HG02798 (cell line): ENCODE measurements at regions not wholly inside any gene's neighbourhood (a gene's known extent, or its start where the extent isn't known, plus 50 kb on each side); places are given as distances from the start of the nearest gene placed in this dataset.

ENCODE experiments used
- ATAC-seq: cut with Tn5 transposase; IDR thresholded peaks from one replicate; pipeline ENCODE4 v1.9.1; 2021; ENCODE audit warnings: mild to moderate bottlenecking; ENCODE audit not compliant: unreplicated experiment, poor library complexity

DNA sequence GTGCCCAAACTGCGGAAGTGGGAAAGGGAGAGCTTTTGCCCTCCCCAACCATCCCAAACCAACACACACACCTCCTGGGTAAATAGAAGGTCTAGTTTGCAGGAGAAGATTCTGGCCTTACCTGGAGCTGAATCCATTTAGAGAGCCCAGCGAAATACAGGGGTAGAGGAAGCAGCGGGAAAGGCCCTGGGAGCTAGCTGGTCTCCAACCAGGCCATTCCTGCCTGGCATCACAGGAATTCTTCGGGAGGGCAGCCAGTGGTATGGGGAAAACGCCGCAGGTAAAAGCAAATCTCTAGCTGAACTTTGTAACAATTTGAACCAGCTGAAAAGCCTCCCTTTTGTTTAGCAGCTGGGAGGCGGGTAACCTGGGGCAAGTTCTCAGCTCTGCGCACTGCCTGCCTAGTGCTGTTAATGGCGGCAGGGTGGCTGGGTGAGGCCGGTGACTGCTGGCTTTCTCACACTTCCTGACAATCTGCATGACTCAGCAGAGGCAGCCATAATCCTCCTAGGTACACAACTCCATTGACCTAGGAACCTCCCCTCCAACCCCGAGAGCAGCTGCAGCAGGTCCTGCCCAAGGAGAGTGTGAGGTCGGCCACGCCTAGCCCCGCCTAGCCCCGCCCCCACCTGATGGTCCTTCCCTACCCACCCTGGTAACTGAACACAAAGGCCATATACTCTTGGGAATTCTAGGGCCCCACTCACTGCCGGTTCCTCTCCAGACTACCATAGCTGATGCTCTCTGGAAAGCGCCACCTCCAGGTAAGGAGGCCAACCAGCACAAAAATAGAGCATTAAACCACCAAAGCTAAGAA is 483.8 kb upstream of the REG3G start:
- ATAC-seq: no peak

DNA sequence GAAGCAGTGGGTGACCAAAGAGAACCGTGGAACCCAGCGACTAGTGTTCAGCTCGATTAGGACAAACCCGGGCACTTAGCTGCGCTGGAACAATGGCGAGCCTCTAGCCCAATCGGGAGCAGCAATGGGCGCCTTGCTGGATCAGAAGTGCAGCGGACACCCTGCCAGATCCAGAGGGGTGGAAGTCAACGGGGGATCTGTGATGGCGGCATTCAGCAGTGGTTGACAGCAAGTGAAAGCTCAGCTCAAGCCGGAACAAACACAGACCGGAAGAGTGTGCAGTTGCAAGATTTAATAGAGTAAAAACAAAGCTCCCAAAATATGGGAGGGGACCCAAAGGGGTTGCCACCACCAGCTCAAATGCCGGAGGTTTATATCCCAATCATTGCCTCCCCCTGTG is 478.7 kb upstream of the REG3G start:
- ATAC-seq: no peak

DNA sequence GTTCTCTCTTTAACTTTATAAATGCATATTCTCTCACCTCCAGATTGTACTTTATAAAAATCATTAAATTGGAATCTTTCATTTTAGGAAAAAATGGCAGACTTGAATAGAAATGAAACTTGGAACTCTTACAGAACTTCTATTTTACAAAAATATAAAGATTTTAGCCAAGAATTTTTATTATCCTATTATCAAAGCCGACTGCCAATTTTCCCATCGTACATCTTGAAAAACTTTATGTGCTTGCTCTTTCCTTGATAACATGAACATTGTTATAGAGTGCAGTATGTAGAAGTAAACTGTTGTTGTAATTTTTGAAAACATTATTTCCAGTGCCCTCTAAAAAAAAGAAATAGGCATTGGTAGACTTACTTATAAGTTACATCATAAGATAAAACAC is 475.7 kb upstream of the REG3G start:
- ATAC-seq: no peak

DNA sequence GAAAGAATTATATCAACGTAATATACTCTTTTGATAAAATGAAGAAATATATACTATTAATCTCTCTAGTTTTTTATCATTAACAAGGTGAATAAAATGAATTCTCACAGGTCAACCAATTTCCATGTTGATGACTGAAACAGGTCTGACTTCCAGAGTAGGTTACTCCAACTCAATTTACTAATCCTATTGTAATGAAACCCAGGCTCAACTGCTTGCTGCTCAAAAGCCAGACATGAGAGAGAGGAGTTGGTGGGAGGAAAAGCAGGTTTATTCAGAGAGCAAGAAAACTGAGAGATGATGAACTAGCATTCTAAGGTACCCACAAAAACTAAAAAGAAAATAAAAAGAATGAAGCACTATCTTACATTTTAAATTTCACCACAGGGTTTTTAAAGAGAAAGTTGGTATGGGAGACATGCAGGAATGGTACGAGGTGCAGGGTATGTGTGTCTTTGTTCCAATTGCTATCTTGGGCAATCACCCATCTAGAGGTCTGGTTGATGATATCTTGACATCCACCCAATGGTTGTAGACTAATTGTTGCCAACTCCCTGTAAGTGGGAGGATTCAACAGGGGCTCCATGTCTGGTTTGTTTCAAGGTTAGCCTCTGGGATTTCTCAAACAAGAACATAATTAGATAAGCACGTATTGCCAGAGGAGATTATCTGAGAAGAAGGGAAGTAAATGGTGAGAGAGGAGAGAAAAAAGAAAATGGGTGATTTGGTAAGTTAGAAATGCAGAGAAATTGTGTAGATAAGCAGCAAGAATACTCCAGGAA is 471.4 kb upstream of the REG3G start:
- no peak for ATAC-seq

DNA sequence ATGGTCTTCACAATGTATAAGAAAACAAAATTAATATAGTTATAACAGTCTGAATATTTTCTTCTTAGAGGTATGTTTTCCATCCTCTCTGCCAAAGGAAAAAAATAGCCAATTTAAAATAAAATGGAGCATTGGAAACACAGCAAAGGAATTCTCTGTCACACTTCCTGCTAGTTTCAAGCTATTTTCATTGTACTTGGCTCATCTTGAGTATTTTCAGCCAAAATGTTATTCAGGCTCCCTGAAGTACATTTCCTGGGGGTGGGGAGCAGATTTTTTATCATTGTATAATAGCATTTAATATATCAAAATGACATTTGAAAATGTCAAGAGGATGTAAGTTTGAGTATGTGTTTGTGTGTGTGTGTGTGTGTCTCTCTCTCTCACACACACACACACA is 463.6 kb upstream of the REG3G start:
- ATAC-seq: no peak

DNA sequence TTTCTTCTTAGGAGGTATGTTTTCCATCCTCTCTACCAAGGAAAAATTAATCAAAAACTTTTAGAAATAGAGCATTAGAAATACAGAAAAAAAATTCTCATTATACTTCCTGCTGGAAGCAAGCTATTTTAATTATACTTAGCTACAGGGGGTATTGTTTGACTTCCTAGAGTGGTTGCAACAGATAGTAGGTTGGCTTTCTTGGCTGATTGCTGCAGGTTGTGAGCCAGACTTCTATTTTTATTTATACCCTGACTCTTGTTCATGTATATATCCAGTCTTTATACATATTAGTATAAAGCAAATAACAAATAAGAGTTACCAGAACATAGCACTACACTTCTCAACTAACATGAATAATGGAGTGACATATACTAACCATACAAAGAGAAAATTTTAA is 460.8 kb upstream of the REG3G start:
- no peak for ATAC-seq

DNA sequence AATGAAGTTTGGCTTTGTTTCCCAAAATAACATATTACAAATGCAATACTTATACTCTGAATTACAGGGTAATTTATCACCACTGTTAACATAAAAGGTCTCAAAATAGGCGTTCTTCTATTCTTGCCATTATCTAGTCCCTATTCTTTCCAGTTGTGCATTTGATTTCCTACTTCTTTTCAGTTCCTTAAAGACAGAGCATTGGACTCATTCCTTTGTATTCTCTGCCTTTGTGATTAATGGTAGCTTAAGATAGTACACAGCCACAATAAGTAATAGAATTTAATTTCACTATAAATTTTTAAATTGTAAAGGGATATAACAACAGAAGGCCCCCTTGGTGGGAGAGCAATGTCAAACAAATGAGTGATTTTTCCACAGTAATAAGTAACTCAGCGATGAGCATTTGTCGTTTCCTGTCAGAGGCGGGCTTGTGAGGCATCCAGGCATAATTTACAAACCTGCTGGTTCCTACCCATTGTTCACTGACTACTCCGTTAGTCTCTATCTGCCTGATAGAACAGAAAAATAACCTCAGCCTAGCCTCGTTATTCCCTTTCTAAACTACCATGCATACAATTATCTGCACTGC is 456.6 kb upstream of the REG3G start:
- no peak for ATAC-seq

DNA sequence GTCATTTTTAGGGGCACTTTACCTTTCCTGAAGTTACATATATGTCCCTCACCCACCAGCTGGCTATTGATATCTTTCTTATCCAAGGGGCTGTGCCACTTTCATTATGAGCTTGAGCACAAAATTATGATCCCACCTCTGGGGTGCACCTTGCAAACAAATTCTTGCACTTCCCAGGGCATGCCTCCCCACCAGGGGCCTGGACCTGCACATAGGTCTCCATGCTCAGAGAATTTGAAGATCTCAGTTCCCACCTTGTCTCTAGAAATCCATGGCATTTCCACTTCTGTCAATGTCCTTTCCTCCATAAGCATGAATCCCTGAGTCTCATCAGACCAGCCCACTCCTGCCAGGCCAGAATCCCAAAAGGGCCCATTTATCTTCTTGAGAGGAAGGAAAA is 449.1 kb upstream of the REG3G start:
- ATAC-seq: no peak

DNA sequence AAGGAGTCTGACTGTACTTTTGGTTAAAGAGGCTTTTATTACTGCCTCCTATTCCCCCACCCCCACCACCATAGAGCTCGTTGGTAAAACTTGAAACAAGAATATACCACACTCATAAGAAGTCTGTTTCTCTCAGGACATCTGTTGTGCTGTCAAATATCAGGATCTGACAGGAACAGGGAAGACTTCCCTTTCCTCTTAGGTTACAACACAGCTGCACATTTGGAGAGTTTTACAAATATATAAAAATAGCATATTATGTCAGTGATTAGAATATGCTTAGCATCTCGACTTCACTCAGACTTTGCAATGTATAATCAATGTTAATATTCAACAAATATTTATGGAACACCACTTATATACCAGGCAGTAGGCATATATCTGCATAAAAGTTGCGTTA is 439.6 kb upstream of the REG3G start:
- no peak for ATAC-seq

DNA sequence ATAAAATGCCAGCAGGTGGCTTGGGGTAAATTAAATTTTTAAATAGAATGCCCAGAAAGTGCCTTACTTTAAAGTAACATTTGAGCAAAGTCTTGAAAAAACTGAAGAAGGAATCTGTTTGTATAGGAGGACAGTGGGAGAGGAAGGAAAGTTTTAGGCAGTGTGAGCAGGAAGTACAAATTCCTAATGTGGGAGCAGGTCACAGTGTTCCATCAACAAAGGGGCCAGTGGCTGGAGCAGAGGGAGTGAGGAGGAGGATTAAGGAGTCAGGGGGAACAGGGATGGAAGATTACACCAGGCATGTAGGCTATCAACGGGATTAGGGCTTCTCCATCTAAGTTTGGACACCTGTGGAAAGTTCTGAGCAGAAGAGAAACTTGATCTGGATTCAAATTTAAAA is 439.2 kb upstream of the REG3G start:
- ATAC-seq: no peak

DNA sequence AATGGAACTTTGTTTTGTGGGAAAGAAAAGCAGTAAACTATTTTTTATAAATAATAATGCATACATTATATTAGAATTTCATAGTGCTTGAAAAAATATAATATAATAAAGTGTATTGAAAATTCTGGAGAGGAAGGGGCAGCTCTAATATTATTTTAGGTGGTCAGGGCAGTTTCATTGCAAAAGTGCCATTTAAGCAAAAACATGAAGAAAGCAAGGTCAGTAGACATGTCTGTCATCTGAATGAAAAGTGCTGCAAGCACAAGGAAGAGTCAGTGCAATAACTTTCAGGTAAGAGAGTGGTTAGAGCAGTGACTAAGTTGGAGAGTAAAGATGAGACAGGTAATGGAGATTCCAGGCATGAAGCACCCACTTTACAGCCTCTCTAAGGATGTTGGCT is 435.6 kb upstream of the REG3G start:
- no peak for ATAC-seq

DNA sequence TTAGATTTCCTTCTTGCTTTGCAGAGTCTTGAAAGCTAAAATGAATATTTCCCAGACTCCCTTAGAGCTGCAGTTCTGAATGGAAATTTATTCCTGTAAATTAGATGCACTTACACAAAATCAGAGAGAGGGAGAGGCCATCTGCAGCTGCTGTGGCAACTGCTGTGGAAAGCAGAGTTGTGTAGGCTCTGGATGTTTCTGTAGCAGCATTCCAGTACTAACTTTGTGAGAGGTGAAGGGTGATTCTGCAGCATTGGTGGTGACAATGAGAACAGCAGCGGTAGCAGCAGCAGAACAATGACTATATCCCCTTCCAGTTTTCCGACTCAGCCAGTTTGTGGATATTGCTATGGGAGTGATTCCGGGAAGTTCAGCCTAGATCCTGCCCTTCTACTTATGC is 433.0 kb upstream of the REG3G start:
- ATAC-seq: no peak

DNA sequence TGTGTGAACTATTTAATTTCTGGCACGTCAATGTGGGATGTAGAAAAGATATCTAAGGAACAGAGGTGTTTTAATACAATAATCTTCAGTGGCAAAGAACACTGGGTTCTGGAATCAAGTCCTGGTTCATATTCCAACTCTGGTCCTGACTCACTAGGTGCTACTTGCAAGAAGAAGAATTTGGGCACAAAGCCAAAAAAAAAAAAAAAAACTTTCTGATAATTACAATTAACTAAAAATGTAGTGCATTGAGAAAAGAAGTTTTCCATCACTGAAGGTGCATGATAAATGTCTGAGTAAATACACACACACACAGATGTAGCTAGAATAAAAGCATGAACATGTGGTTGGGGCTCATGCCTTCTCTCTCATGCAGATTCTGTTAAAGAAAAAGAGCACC is 424.4 kb upstream of the REG3G start:
- no peak for ATAC-seq

DNA sequence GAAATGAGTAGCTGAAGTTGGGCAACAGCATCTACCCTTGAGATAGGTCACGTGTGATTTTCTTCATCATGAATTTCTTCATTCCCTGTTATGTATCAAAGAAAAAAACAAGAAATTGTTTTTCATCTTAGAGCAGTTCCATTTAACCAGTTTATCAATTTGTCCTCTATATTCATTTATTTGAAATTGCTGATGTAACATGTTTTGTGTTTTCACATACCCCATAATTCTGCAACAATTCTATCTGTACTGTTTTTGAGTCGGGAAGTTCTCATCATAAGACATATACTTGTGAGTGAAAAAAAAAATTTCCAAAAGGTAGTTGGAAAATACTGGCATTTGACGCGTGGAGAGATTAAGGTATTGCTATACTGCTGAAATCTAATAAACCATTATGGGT is 422.6 kb upstream of the REG3G start:
- no peak for ATAC-seq

DNA sequence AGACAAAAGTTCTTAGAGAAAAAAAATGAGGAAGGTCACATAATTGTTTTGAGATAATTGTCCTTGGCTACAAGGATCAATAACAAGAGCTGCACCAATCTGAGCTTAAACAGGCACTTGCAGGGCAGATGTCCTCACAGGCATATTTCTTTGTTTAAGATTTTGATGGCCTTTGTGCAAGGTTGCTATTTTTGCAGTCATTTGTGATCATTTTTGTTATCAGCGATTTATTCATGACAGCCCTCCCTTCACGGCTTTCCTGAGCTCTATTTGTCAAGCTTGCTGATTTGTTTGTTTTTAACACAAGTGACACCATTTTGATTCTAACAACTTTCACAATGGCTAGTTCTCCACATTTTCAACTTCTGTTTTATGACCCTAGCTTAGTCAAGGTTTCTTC is 418.6 kb upstream of the REG3G start:
- no peak for ATAC-seq

DNA sequence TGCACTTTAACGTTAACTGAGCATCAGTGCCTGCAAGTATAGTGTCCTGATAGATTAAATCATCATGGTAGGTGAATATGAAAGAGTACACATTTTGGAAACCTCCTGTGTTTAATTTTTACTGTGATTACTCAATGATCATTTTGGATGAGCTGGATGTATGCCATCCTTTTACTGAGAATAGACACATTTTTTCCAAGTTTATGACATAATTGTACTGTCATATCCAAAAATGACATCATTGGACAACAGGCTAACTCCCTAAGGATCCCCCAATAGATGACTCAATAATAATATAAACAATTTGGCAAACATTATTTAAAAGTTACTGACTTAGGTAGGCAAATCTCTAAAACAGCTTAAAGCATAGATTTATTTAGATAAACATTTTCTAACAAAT is 410.8 kb upstream of the REG3G start:
- no peak for ATAC-seq

DNA sequence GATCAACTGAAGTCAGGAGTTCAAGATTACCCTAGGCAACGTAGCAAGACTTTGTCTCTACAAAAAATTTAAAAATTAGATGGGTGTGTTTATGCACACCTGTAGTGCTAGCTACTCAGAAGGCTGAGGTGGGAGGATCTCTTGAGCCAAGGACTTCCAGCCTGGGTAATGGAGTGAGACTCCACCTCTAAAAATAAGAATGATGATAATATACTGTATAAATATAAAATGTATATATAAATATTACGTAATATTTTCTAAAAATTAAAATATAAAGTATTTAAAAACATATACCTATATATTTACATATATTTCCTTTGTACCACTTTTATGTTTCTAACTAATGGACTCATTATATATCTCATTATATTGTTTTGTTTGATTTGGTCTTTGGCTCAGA is 409.5 kb upstream of the REG3G start:
- ATAC-seq: no peak

DNA sequence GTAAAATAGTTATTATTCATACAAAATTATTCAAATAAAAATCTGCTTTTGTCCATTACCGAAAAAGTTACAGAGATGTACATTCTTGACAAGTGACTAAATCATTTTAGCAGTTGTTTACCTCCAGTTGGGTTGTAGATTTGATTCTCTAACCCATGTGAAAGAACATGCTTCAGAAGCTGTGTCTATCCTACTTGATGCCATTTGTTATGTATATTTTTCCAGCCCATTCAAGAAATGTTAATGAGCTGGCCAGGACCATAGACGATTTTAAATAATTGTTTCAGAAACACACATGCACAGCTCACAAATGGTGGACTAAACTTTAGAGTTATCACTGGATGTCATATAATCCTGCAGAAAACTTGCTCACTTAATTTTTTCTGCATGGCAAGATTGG is 391.1 kb upstream of the REG3G start:
- ATAC-seq: no peak

DNA sequence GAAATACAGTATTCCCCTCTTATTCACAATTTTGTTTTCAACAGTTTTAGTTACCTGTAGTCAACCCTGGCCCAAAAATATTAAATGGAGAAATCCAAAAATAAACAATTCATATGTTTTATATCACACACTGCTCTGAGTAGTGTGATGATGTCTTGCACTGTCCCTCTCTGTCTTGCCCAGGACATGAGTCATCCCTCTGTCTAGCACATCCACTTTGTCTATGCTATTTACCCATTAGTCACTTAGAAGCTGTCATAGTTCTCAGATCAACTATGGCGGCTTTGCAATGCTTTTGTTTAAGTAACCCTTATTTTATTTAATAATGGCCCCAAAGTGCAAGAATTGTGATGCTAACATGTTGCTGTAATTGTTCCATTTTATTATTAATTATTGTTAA is 380.6 kb upstream of the REG3G start:
- no peak for ATAC-seq

DNA sequence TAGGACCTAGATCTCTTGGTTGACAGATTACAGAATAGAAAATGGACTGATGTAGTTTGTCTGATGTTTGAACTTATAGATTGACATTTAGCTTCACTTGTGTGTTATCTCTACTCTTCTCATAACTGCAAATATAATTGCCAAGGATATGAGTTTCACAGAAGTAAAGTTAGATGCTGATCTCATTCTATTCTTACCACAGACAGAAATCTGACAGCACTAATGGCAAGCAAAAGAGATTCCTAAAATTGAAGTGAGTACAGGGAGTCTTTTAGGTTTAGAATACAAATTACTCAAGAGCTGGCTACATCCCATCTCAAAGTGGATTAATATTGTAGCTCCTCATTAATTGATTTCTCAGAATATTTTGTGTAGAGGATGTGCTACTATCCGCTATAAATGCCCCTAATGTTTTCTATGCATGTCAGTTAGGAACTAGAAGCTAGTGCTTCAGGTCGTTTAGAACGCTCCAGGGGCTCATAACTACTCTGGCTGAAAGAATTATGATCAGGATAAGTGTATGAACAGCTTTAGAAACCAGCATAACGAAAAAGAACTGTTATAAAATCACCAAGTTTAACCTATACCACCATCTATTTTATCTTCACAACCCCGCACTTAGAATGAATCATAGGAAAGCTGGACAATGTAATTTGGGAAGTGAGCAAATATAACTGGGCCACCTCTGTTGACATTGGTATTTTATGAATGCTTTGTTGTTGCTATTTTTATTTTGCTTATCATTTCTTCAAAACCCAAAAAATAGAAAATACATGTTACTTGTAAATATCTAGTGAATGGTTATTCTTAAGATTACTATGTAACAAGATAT is 378.8 kb upstream of the REG3G start:
- ATAC-seq: no peak

DNA sequence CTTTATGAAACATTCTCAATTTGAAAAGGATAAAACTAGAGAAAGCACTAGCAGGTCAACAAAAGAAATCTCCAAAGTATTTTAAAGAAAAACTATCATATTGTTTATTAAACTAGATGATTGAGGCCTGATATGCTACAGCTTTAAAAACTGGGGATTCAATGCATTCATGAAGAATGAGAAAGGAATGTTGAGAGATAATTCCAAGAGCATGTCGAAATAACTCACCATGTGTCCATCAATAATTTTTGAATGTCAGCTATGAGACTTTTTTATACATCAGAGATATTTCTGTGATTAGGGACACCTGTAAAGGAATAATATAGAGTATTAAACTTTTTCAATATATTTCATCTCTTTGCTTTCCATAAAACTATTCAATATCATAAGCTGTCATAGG is 376.9 kb upstream of the REG3G start:
- no peak for ATAC-seq
